ENCODE measurements at regions not wholly inside any gene's neighbourhood (a gene's known extent, or its start where the extent isn't known, plus 50 kb on each side); places are given as distances from the start of the nearest gene placed in this dataset.

DNA sequence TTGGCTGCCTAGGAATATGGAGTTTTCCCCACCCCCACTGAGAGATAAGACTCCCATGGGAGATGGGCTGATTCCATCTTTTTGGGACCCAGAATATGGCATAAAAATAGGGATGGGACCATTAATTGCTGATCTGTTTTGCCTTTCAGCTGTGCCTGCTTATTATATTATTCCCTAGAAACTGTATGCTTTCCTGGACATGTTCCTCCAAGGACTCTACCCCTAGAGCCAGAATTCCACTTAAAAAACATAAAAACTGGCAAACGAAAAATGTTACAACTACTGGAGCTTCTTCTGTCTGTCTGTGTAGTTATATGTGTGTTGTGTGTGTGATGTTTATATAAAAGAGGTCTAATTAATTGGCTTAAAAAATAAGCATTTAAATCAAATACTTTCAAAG lies 159.9 kb upstream of the PRR20A start:
- no peak overlapping the region for H3K4me3 ChIP-seq (ENCODE audit: low read depth, low read length)
- TF ChIP-seq, protein P1, sequence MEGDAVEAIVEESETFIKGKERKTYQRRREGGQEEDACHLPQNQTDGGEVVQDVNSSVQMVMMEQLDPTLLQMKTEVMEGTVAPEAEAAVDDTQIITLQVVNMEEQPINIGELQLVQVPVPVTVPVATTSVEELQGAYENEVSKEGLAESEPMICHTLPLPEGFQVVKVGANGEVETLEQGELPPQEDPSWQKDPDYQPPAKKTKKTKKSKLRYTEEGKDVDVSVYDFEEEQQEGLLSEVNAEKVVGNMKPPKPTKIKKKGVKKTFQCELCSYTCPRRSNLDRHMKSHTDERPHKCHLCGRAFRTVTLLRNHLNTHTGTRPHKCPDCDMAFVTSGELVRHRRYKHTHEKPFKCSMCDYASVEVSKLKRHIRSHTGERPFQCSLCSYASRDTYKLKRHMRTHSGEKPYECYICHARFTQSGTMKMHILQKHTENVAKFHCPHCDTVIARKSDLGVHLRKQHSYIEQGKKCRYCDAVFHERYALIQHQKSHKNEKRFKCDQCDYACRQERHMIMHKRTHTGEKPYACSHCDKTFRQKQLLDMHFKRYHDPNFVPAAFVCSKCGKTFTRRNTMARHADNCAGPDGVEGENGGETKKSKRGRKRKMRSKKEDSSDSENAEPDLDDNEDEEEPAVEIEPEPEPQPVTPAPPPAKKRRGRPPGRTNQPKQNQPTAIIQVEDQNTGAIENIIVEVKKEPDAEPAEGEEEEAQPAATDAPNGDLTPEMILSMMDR (conservative IDR thresholded peaks at IDR 0.05; ENCODE audit: low read depth, low read length), result no peak
- no peak for DNase-seq (ENCODE audit: low read depth)

DNA sequence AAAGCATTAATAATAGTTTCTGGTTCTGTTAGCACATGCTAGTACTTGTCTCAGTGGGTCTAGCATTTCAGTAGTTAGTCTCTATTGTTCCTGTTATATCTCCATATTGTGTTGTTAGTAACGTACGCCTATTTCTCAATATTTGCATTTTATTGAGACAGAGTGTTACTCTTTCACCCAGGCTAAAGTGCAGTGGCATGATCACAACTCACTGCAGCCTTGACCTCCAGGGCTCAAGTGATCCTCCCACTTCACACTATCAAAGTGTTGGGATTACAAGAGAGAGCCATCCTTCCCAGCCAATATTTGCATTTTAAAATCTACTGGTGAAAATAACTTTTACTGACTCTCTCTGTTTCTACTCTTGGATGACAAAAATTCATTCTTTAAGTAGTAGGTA lies 154.6 kb upstream of the PRR20A start:
- no peak overlapping the region for H3K4me3 ChIP-seq (ENCODE audit: low read depth, low read length)
- no peak for DNase-seq (ENCODE audit: low read depth)
- TF ChIP-seq, protein P1 (conservative IDR thresholded peaks at IDR 0.05; ENCODE audit: low read depth, low read length), result no peak

DNA sequence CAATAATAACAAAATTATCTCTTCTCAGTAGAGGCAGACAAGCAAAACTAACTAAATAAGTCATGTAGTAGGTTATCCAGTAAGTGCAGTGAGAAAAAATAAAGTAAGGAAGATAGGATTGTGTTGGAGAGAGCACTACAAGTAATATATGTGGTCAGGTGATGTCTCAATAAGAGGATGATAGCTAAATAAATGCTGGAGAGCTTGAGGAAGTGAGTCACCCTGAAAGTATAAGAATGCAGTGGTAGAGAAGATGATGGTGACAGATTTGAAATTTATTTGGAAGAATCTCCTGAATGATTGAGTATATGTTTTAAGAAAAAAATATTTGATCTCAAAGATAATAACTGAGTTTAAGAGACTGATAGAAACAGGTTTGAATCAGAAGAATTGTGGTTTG lies 152.2 kb upstream of the PRR20A start:
- no peak for DNase-seq (ENCODE audit: low read depth)
- no peak overlapping the region for H3K4me3 ChIP-seq (ENCODE audit: low read depth, low read length)
- TF ChIP-seq, protein P1 (conservative IDR thresholded peaks at IDR 0.05; ENCODE audit: low read depth, low read length), result no peak

DNA sequence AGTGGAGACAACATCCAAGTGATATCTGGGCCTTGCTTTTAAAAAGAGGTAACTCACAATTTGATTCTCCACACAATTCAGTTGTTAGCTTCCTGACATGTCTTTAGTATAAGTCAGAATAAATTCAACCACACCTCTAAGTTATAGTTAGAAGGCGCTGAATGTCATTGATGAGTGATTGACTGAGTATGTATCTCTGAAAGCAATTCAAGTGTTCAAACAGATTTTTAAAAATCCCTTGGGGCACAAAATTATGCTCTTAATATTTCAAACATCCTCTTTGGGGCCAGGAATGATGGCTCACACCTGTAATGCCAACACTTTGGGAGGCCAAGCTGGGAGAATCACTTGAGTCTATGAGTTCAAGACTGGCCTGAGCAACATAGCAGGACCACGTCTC lies 137.0 kb upstream of the PRR20A start:
- no peak overlapping the region for H3K4me3 ChIP-seq (ENCODE audit: low read depth, low read length)
- TF ChIP-seq, protein P1 (conservative IDR thresholded peaks at IDR 0.05; ENCODE audit: low read depth, low read length), result no peak
- no peak for DNase-seq (ENCODE audit: low read depth)

DNA sequence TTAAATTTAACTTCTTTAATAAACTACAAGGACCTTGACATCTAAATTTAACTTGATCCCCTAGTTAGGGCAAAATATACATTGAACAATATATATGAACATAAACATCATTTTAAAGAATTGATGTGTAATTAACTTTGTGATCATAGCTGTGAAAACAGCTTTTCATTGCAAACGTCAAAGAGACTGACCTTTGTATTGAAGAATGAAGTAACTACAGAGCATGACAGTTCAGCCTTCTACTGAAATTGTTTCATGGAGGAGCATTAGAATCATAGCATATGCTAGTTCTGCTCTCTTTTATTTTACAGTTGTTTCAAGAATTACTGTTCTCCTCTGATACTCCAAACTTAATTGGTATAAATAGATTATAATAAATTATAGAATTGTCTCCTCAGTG lies 123.4 kb upstream of the PRR20A start:
- no peak overlapping the region for H3K4me3 ChIP-seq (ENCODE audit: low read depth, low read length)
- TF ChIP-seq, protein P1 (conservative IDR thresholded peaks at IDR 0.05; ENCODE audit: low read depth, low read length), result no peak
- DNase-seq (ENCODE audit: low read depth), result no peak

DNA sequence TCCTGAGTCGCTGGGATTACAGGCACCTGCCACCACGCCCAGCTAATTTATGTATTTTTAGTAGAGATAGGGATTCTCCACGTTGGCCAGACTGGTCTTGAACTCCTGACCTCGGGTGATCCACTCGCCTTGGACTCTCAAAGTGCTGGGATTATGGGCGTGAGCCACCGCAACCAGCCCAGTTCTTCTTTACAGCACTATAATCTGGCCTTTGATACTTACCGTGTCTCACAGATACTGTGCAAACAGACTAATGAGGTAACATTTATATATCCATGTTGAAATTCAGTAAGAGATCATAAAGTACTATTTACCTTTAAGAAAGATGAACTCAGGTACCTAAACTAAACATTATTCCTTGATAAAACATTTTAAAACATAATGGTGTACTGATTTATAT lies 121.8 kb upstream of the PRR20A start:
- TF ChIP-seq, protein P1 (conservative IDR thresholded peaks at IDR 0.05; ENCODE audit: low read depth, low read length), result no peak
- DNase-seq (ENCODE audit: low read depth), result no peak
- no peak overlapping the region for H3K4me3 ChIP-seq (ENCODE audit: low read depth, low read length)

DNA sequence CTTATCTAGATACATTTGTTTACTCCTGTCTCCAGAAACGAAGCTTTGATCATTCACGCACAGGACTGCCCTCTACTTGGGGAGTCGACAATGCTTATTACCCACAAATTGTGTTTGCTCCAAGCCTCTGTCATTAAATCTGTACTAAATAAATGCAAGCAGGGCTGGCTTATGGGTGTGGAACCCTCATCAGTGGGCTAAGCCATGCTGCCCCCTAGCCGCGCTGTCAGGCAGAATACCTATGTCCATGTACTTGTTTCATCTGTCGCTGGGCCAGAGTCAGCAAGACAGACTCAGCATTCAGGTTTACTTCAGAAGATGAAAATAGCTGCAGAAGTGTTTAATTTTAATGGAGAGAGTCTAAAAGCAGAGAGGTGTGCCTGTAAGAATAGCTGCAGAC lies 110.0 kb upstream of the PRR20A start:
- no peak overlapping the region for H3K4me3 ChIP-seq (ENCODE audit: low read depth, low read length)
- TF ChIP-seq, protein P1 (conservative IDR thresholded peaks at IDR 0.05; ENCODE audit: low read depth, low read length), result no peak
- DNase-seq (ENCODE audit: low read depth), result no peak

Data from epithelial cell of proximal tubule (primary cell).